ENCODE measurements at regions not wholly inside any gene's neighbourhood (a gene's known extent, or its start where the extent isn't known, plus 50 kb on each side); places are given as distances from the start of the nearest gene placed in this dataset.

DNA sequence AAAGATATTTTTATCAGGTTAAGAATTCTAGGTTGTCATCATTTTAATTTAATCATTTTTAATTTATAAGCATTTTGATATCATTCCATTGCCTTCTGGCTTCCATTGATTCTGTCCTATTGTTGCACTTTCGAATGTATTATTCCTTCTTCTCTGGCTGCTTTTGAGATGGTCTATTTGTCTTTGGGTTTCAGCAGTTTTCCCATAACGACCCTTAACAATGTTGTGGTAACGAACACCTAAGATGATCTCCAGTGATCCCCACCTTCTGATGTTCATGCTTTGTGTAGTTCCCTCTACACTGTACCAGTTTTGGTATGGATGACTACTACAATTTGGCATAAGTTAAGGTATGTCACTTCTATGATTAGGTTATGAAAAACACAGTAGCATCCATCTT lies 59.9 kb downstream of the MINAR1 start:
- DNase-seq (ENCODE audit: low spot score): no peak

DNA sequence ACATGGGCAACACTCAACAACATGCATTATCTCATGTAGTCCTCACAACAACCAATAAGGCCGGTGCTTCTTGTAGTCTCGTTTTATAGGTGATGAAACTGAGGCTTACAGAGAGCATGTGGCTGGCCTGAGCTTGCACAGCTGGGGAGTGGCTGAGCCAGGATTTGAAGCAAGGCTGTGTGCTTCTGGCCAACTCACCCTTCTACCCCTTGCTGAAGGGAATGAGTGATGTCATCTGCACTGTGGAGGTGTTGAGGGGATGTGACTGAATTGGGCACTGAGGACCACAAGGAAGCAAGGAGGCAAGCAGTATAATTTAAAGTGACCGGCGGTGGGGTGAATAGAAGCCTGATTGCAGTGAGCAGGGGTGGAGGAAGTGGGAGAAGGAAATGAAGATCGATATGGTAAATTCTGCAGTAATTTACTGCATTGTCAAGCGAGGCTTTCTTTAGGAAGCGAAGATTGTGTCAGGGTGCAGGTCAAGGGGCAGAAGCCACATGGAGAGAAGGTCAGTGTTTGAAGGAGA lies 62.3 kb downstream of the MINAR1 start:
- DNase-seq (ENCODE audit: low spot score): no peak

- no peak for DNase-seq (ENCODE audit: low spot score)
Observed at GRCh38 chr15:79494963-79495755, 63.0 kb downstream of the MINAR1 start.

- DNase-seq (ENCODE audit: low spot score): no peak
Observed at GRCh38 chr15:79495775-79496174, 63.6 kb downstream of the MINAR1 start.

- no peak for DNase-seq (ENCODE audit: low spot score)
Observed at GRCh38 chr15:79496838-79497237, 64.7 kb downstream of the MINAR1 start.

GRCh38 chr15:79501086-79501485 lies 69.0 kb downstream of the MINAR1 start:
- DNase-seq (ENCODE audit: low spot score): no peak

DNA sequence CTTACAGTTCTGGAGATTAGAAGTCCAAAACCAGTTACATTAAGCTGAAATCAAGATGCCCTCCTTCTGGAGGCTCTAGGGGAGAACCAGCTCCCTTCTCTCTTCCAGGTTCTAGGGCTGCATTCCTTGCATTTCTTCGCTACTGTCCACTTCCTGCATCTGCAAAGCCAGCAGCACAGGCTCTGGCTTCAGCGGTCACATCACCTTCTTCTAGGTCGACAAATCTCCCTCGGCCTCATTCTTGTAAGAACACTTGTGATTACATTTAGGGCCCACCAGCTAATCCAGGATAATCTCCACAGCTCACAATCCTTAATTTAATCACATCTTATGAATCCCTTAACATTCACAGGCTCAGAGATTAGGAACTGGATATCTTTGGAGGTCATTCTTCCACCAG lies 73.8 kb downstream of the MINAR1 start:
- DNase-seq (ENCODE audit: low spot score): no peak

- peak; percentile 7 for DNase-seq (ENCODE audit: low spot score)
Observed at GRCh38 chr15:79512844-79513243, 80.7 kb downstream of the MINAR1 start.

- no peak for DNase-seq (ENCODE audit: low spot score)
Observed at GRCh38 chr15:79513417-79513816, 81.3 kb downstream of the MINAR1 start.

GRCh38 chr15:79513940-79514339 lies 81.8 kb downstream of the MINAR1 start:
- no peak for DNase-seq (ENCODE audit: low spot score)

DNA sequence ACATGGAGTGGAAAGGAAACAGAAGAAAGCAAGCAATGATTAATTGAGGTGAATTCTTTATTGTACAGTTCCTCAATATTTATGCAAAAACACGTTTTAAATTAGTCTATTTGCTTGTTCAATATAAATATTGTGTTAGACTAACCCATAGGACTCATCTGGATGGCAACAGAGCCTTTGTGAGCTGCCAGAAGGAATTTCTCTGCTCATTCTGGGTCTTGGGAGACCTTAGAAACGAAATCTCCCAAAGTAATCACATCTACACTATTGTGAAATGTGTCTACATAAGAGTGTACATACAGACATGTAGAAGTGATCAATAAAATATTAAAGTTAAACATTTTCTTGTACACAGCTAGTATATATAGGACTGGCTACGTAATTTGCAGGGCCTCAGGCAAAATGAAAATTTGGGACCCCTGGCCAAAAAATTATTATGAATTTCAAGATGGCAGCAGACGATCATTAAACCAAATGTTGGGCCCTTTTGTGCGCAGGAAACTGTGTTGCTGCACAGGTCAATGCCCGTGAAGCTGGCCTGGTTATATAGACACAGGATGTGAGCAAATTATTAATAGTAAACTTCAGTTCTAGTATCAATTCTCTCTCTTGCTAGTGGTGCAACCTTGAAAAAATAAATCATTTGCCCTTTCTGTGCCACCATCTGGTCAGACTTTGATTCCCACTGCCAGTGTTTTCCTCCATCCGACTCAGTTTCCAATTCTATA lies 83.3 kb downstream of the MINAR1 start:
- no peak for DNase-seq (ENCODE audit: low spot score)

DNA sequence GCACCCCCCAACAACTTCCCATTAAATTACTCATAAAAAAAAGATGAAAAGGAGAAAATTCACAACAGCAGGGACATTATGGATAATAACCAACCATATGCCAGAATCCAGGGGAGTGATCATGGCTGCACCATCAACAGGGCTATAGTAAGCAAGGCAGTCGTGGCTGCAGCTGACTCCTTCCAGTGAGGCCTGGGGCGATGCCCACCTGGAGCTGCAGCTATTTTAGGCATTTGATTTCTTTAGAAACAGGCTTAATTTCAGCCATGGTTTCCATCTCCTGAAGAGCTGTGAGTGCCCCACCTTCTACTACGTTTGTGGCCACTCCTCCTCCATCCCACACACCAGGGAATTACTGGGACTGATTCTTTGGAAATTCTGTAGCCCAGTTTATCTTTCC lies 84.0 kb downstream of the MINAR1 start:
- no peak for DNase-seq (ENCODE audit: low spot score)

- no peak for DNase-seq (ENCODE audit: low spot score)
Observed at GRCh38 chr15:79516646-79517045, 84.5 kb downstream of the MINAR1 start.

GRCh38 chr15:79519628-79520027 lies 87.5 kb downstream of the MINAR1 start:
- no peak for DNase-seq (ENCODE audit: low spot score)

GRCh38 chr15:79520654-79521053 lies 88.5 kb downstream of the MINAR1 start:
- DNase-seq (ENCODE audit: low spot score): no peak

GRCh38 chr15:79522656-79523055 lies 90.5 kb downstream of the MINAR1 start:
- no peak for DNase-seq (ENCODE audit: low spot score)

DNA sequence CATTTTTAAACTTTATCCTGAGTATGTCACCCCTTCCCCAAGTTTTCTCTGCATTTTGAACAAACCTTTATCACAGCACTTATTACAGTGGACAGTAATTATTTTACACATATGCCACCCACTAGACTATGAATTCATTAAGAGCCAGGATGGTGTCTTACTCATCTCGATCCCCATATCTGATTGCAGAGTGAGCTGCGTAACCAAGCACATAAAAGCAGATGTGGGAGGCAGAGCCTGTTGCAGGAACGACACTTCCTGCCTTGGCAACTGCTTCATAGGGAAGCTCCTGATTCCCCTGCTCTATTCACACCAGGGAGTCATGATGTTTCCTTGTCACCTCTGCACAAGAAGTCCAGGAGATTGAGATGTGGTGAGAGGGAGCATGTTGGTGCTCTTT lies 91.1 kb downstream of the MINAR1 start:
- DNase-seq (ENCODE audit: low spot score): no peak

GRCh38 chr15:79524531-79524930 lies 92.4 kb downstream of the MINAR1 start:
- no peak for DNase-seq (ENCODE audit: low spot score)

GRCh38 chr15:79526376-79526775 lies 94.2 kb downstream of the MINAR1 start:
- no peak for DNase-seq (ENCODE audit: low spot score)

DNA sequence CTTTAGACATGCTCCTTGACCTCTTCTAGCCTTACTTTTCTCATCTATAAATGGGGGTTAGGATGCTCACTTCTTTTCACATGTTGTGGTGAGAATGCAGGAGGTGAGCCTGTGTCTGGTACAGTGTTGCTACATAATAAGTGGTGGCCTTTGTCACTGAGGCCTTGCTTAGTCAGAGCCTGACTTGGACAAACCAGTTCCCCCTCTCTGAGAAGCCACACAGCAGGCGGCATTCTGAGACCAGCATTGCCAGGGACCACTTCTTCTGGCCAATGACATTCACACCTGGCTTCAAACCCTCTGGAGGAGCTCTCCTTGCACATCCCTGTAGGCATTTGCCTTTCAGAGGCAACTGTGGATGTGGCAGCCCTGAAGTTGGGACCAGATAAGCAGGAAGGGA lies 95.7 kb downstream of the MINAR1 start:
- no peak for DNase-seq (ENCODE audit: low spot score)

- no peak for DNase-seq (ENCODE audit: low spot score)
Observed at GRCh38 chr15:79529157-79529785, 97.1 kb downstream of the MINAR1 start.

- DNase-seq (ENCODE audit: low spot score): no peak
Observed at GRCh38 chr15:79535536-79535935, 103.4 kb downstream of the MINAR1 start.

DNA sequence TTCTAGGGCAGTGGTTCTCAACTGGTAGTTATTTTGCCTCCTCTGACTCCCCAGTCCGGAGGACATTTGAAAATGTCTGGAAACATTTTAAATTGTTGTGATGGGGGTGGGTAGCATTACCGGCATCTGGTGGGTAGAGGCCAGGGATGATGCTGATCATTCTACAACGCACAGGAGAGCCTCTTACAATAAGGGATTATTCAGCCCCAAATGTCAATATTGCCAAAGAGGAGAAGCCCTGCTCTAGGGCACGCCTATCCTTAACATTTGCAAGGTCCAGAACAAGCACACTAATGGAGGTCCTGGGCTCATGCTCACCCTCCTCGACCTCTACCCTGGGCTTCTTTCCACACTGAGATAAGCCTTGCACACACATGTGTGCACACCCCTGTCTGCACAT lies 106.4 kb downstream of the MINAR1 start:
- DNase-seq (ENCODE audit: low spot score): no peak

Measured in Ammon's horn (tissue), 1 donor.